ENCODE measurements at regions not wholly inside any gene's neighbourhood (a gene's known extent, or its start where the extent isn't known, plus 50 kb on each side); places are given as distances from the start of the nearest gene placed in this dataset.
"Not testable (repeated sequence)": the region's sequence is repeated elsewhere in the genome, so short reads cannot be mapped to it uniquely, and the experiment has no call there.

- intact Hi-C loops (cut with micrococcal nuclease), result no loop called here
- CTCF ChIA-PET, result no interaction called here
- Mint-ChIP-seq H3K27me3 (peaks cover 8% of the 10 kb centered on the region), H3K4me1 (no peaks in the 10 kb centered on the region), H3K36me3 (ENCODE audit: low read depth) (no peaks in the 10 kb centered on the region), H3K4me3 (no peak overlapping the region), H3K27ac (no peak overlapping the region), H3K9me3 (no peaks in the 10 kb centered on the region)
- no peak for DNase-seq
- no peak for TF ChIP-seq CTCF (IDR thresholded peaks at IDR 0.05)
- POLR2A ChIA-PET, result no interaction called here
- no peak for ATAC-seq (ENCODE audit: low read depth)
Measured at GRCh38 chr6:168937054-168937453, 316.6 kb downstream of the THBS2 start.

- Mint-ChIP-seq H3K27me3 (peaks cover 8% of the 10 kb centered on the region), H3K9me3 (no peaks in the 10 kb centered on the region), H3K36me3 (ENCODE audit: low read depth) (no peaks in the 10 kb centered on the region), H3K4me1 (no peaks in the 10 kb centered on the region), H3K4me3 (no peak overlapping the region), H3K27ac (no peak overlapping the region)
- ATAC-seq (ENCODE audit: low read depth) (no peak), DNase-seq (no peak)
- ChIA-PET POLR2A (no interaction called here), CTCF (no interaction called here)
- intact Hi-C loops (cut with micrococcal nuclease), result no loop called here
- no peak for TF ChIP-seq CTCF (IDR thresholded peaks at IDR 0.05)
Measured at GRCh38 chr6:168935628-168936010, 318.0 kb downstream of the THBS2 start.

GRCh38 chr6:168934660-168935627, 318.7 kb downstream of the THBS2 start:
- ATAC-seq (ENCODE audit: low read depth) (no peak), DNase-seq (no peak)
- no peak overlapping the region for H3K4me3 Mint-ChIP-seq
- no peak for TF ChIP-seq CTCF (IDR thresholded peaks at IDR 0.05)
- POLR2A ChIA-PET, result no interaction called here
- H3K4me1 Mint-ChIP-seq, result no peaks in the 10 kb centered on the region
- H3K27me3 Mint-ChIP-seq, result peaks cover 8% of the 10 kb centered on the region
- intact Hi-C loops (cut with micrococcal nuclease), result no loop called here
- CTCF ChIA-PET, result no interaction called here
- H3K27ac Mint-ChIP-seq, result no peak overlapping the region
- H3K9me3 Mint-ChIP-seq, result no peaks in the 10 kb centered on the region
- H3K36me3 Mint-ChIP-seq (ENCODE audit: low read depth), result no peaks in the 10 kb centered on the region

- H3K4me1 Mint-ChIP-seq; H3K4me3 Mint-ChIP-seq; H3K27me3 Mint-ChIP-seq; CTCF ChIA-PET; DNase-seq; POLR2A ChIA-PET; ATAC-seq (ENCODE audit: low read depth); H3K9me3 Mint-ChIP-seq; H3K36me3 Mint-ChIP-seq (ENCODE audit: low read depth); intact Hi-C loops (cut with micrococcal nuclease); H3K27ac Mint-ChIP-seq: not testable (repeated sequence)
Measured at GRCh38 chr6:168932171-168932570, 321.5 kb downstream of the THBS2 start.

- H3K27me3 Mint-ChIP-seq; intact Hi-C loops (cut with micrococcal nuclease); POLR2A ChIA-PET; H3K4me1 Mint-ChIP-seq; H3K9me3 Mint-ChIP-seq; H3K4me3 Mint-ChIP-seq; H3K27ac Mint-ChIP-seq; DNase-seq; CTCF ChIA-PET; ATAC-seq (ENCODE audit: low read depth); H3K36me3 Mint-ChIP-seq (ENCODE audit: low read depth): not testable (repeated sequence)
Measured at GRCh38 chr6:168931072-168931471, 322.6 kb downstream of the THBS2 start.

GRCh38 chr6:168929871-168930450, 323.7 kb downstream of the THBS2 start:
- Mint-ChIP-seq H3K9me3 (no peaks in the 10 kb centered on the region), H3K27ac (no peak overlapping the region), H3K27me3 (peaks cover 5% of the 10 kb centered on the region), H3K36me3 (ENCODE audit: low read depth) (no peaks in the 10 kb centered on the region), H3K4me1 (no peaks in the 10 kb centered on the region), H3K4me3 (no peak overlapping the region)
- ChIA-PET CTCF (no interaction called here), POLR2A (no interaction called here)
- DNase-seq (no peak), ATAC-seq (ENCODE audit: low read depth) (no peak)
- no peak for TF ChIP-seq CTCF (IDR thresholded peaks at IDR 0.05)
- intact Hi-C loops (cut with micrococcal nuclease), result no loop called here
